ENCODE measurements at regions not wholly inside any gene's neighbourhood (a gene's known extent, or its start where the extent isn't known, plus 50 kb on each side); places are given as distances from the start of the nearest gene placed in this dataset.

- Histone ChIP-seq H3K4me1 (replicated peaks; ENCODE audit: insufficient read depth) (no peaks in the 10 kb centered on the region), H3K79me2 (ENCODE audit: low read depth) (no peaks in the 10 kb centered on the region), H4K20me1 (ENCODE audit: insufficient read depth) (no peaks in the 10 kb centered on the region), H3K4me3 (no peak overlapping the region), H3K27me3 (ENCODE audit: insufficient read depth, low read depth) (no peaks in the 10 kb centered on the region), H3K27ac (no peak overlapping the region), H2AFZ (no peak overlapping the region), H3K36me3 (ENCODE audit: low read depth) (no peaks in the 10 kb centered on the region), H3K4me2 (no peak overlapping the region), H3K9me3 (ENCODE audit: insufficient read depth, low read depth) (no peaks in the 10 kb centered on the region), H3F3A (ENCODE audit: insufficient read depth, low read depth) (no peaks in the 10 kb centered on the region), H3K9me2 (ENCODE audit: insufficient read depth) (no peaks in the 10 kb centered on the region)
- TF ChIP-seq EZH2 (IDR thresholded peaks at IDR 0.05; ENCODE audit: low read depth) (no peak), CTCF (conservative IDR thresholded peaks at IDR 0.05) (no peak)
- CTCF ChIA-PET, result no interaction called here
- DNase-seq, result no peak
- intact Hi-C loops (cut with micrococcal nuclease; ENCODE audit: unreplicated experiment), result no loop called here
- POLR2A ChIA-PET (ENCODE audit: unreplicated experiment), result no interaction called here
- BruUV-seq (replicated peaks), result no TSS peak
Measured at GRCh38 chr5:155293605-155294178, 280.1 kb downstream of the KIF4B start.

GRCh38 chr5:155295111-155295510 is 281.6 kb downstream of the KIF4B start:
- no TSS peak for BruUV-seq (replicated peaks)
- Histone ChIP-seq H3K9me2 (ENCODE audit: insufficient read depth) (no peaks in the 10 kb centered on the region), H4K20me1 (ENCODE audit: insufficient read depth) (no peaks in the 10 kb centered on the region), H3K4me1 (replicated peaks; ENCODE audit: insufficient read depth) (no peaks in the 10 kb centered on the region), H3K9me3 (ENCODE audit: insufficient read depth, low read depth) (no peaks in the 10 kb centered on the region), H3K27me3 (ENCODE audit: insufficient read depth, low read depth) (0 out of 2 replicates have a peak, but pooled peaks cover 3% of the 10 kb centered on the region), H3F3A (ENCODE audit: insufficient read depth, low read depth) (no peaks in the 10 kb centered on the region), H3K4me2 (no peak overlapping the region), H2AFZ (no peak overlapping the region), H3K79me2 (ENCODE audit: low read depth) (no peaks in the 10 kb centered on the region), H3K36me3 (ENCODE audit: low read depth) (no peaks in the 10 kb centered on the region), H3K4me3 (no peak overlapping the region), H3K27ac (no peak overlapping the region)
- ChIA-PET CTCF (no interaction called here), POLR2A (ENCODE audit: unreplicated experiment) (no interaction called here)
- TF ChIP-seq CTCF (conservative IDR thresholded peaks at IDR 0.05), result no peak
- TF ChIP-seq EZH2 (IDR thresholded peaks at IDR 0.05; ENCODE audit: low read depth), result no peak
- DNase-seq, result no peak
- intact Hi-C loops (cut with micrococcal nuclease; ENCODE audit: unreplicated experiment), result no loop called here

- Histone ChIP-seq H3K27me3 (ENCODE audit: insufficient read depth, low read depth) (0 out of 2 replicates have a peak, but pooled peaks cover 3% of the 10 kb centered on the region), H3K4me2 (no peak overlapping the region), H3K9me2 (ENCODE audit: insufficient read depth) (no peaks in the 10 kb centered on the region), H3K36me3 (ENCODE audit: low read depth) (no peaks in the 10 kb centered on the region), H3K4me1 (replicated peaks; ENCODE audit: insufficient read depth) (no peaks in the 10 kb centered on the region), H2AFZ (no peak overlapping the region), H3K4me3 (no peak overlapping the region), H3F3A (ENCODE audit: insufficient read depth, low read depth) (no peaks in the 10 kb centered on the region), H3K79me2 (ENCODE audit: low read depth) (no peaks in the 10 kb centered on the region), H3K27ac (no peak overlapping the region), H3K9me3 (ENCODE audit: insufficient read depth, low read depth) (no peaks in the 10 kb centered on the region), H4K20me1 (ENCODE audit: insufficient read depth) (no peaks in the 10 kb centered on the region)
- intact Hi-C loops (cut with micrococcal nuclease; ENCODE audit: unreplicated experiment), result no loop called here
- ChIA-PET POLR2A (ENCODE audit: unreplicated experiment) (no interaction called here), CTCF (no interaction called here)
- DNase-seq, result no peak
- no TSS peak for BruUV-seq (replicated peaks)
- no peak for TF ChIP-seq EZH2 (IDR thresholded peaks at IDR 0.05; ENCODE audit: low read depth)
- no peak for TF ChIP-seq CTCF (conservative IDR thresholded peaks at IDR 0.05)
Measured at GRCh38 chr5:155299386-155300005, 285.9 kb downstream of the KIF4B start.

All from PC-9 (cell line).